ENCODE measurements at regions not wholly inside any gene's neighbourhood (a gene's known extent, or its start where the extent isn't known, plus 50 kb on each side); places are given as distances from the start of the nearest gene placed in this dataset.

DNA sequence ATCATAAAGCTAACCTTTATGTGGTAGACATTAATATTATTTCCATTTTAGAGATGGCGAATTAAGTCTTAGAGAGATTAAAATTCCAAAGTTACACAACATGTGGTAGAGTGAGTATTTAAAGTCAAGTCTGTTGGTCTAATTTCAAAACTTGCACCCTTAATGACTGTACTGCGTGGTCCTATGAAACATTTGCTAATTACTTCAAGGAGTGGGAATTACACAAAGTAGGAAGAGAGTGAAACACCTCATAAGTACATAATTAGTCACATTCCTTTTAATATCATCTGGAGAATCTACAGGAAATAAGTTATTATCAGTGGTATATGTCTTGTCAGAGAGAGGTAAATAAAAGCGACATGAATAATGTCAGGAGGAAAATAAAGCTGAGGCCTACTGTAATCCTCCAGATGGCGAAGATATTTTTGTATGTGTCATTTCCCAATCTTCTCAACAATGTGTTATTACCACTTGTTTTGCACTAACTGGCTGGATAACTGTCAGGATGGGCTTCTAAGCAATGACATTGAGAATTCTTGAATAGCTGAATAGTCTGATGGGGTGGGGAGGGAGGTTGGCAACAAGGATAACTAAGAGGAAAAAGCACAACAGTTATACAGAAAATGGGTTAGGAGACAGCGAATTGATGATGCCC, 95.5 kb downstream of the TNFSF18 start:
- Histone ChIP-seq H3K27ac (no peak overlapping the region), H3K36me3 (no peaks in the 10 kb centered on the region), H3K27me3 (no peaks in the 10 kb centered on the region), H3K9me3 (no peaks in the 10 kb centered on the region), H3K4me3 (no peak overlapping the region), H3K4me1 (peaks cover 1 to 16% (median 8%) of the 10 kb centered on the region in 4 donors)
- no peak for DNase-seq
- TF ChIP-seq, protein P1, sequence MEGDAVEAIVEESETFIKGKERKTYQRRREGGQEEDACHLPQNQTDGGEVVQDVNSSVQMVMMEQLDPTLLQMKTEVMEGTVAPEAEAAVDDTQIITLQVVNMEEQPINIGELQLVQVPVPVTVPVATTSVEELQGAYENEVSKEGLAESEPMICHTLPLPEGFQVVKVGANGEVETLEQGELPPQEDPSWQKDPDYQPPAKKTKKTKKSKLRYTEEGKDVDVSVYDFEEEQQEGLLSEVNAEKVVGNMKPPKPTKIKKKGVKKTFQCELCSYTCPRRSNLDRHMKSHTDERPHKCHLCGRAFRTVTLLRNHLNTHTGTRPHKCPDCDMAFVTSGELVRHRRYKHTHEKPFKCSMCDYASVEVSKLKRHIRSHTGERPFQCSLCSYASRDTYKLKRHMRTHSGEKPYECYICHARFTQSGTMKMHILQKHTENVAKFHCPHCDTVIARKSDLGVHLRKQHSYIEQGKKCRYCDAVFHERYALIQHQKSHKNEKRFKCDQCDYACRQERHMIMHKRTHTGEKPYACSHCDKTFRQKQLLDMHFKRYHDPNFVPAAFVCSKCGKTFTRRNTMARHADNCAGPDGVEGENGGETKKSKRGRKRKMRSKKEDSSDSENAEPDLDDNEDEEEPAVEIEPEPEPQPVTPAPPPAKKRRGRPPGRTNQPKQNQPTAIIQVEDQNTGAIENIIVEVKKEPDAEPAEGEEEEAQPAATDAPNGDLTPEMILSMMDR (IDR thresholded peaks at IDR 0.05): no peak
- TF ChIP-seq EP300 (IDR thresholded peaks at IDR 0.05) (no peak), POLR2A (IDR thresholded peaks at IDR 0.05) (no peak), POLR2AphosphoS5 (IDR thresholded peaks at IDR 0.05) (no peak)
- 82 to 92% (median 90%) methylated on average over 5 of the region's 5 CpGs for WGBS, 5 donors
- intact Hi-C loops (cut with DNase I; ENCODE audit: low total_unique reads): no loop called here

- Histone ChIP-seq H3K4me3 (no peak overlapping the region), H3K36me3 (no peaks in the 10 kb centered on the region), H3K4me1 (peaks cover 7 to 20% (median 14%) of the 10 kb centered on the region in 4 donors), H3K27ac (no peak overlapping the region), H3K27me3 (no peaks in the 10 kb centered on the region), H3K9me3 (no peaks in the 10 kb centered on the region)
- WGBS, 5 donors: 83 to 91% (median 85%) methylated on average over 1 of the region's 1 CpG
- DNase-seq: no peak
- TF ChIP-seq EP300 (IDR thresholded peaks at IDR 0.05) (no peak), POLR2A (IDR thresholded peaks at IDR 0.05) (no peak), POLR2AphosphoS5 (IDR thresholded peaks at IDR 0.05) (no peak)
- TF ChIP-seq, protein P1 (IDR thresholded peaks at IDR 0.05): no peak
- intact Hi-C loops (cut with DNase I; ENCODE audit: low total_unique reads): no loop called here
Observed at GRCh38 chr1:172956871-172957270, 93.9 kb downstream of the TNFSF18 start.

DNA sequence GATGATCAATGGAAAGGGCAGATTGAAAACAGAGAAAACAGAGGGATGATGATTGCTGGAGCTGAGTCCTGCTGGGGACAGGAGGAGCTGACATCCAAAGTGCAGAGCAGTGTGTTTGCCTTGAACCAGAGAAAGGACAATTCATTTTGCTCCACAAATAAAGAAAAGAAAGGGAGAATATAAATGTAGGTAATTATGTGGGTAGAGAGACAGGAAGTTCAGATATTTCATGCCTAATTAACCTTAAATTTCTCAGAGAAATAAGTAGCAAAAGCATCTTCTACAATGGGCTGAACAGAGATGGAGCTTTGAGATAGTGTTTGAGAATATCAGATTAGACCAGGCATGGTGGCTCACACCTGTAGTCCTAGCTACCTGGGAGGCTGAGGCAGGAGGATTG, 93.2 kb downstream of the TNFSF18 start:
- Histone ChIP-seq H3K9me3 (no peaks in the 10 kb centered on the region), H3K36me3 (no peaks in the 10 kb centered on the region), H3K4me1 (peaks cover 7 to 18% (median 14%) of the 10 kb centered on the region in 4 donors), H3K27ac (no peak overlapping the region), H3K27me3 (no peaks in the 10 kb centered on the region), H3K4me3 (no peak overlapping the region)
- DNase-seq: no peak
- TF ChIP-seq POLR2AphosphoS5 (IDR thresholded peaks at IDR 0.05) (no peak), EP300 (IDR thresholded peaks at IDR 0.05) (no peak)
- intact Hi-C loops (cut with DNase I; ENCODE audit: low total_unique reads): no loop called here

GRCh38 chr1:172959571-172959970, 91.2 kb downstream of the TNFSF18 start:
- TF ChIP-seq, protein P1 (IDR thresholded peaks at IDR 0.05): no peak
- TF ChIP-seq EP300 (IDR thresholded peaks at IDR 0.05): no peak
- TF ChIP-seq POLR2AphosphoS5 (IDR thresholded peaks at IDR 0.05): no peak
- no peak for TF ChIP-seq POLR2A (IDR thresholded peaks at IDR 0.05)
- Histone ChIP-seq H3K4me3 (no peak overlapping the region), H3K36me3 (no peaks in the 10 kb centered on the region), H3K27me3 (no peaks in the 10 kb centered on the region), H3K9me3 (no peaks in the 10 kb centered on the region), H3K4me1 (peaks cover 7 to 19% (median 14%) of the 10 kb centered on the region in 4 donors), H3K27ac (no peak overlapping the region)
- 83 to 92% (median 85%) methylated on average over 2 of the region's 2 CpGs for WGBS, 5 donors
- intact Hi-C loops (cut with DNase I; ENCODE audit: low total_unique reads): no loop called here
- DNase-seq: no peak

DNA sequence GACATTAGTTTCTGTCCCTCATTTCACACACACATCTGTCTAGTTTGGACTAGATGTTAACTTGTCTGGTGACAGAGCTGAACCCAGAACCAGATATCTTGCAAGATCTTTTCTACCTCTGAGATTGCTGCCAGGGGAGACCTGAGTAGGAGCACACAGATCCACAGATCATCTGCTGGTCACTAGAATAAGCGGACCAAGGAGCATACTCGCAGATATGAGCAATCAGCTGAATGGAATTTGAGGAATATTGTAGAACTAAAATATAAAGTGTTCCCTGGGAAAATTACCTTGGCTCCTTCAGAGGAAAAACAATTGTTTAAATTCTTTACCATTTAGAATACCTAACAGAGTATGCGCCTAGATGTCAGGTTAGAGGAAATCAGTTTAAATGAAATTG, 90.7 kb downstream of the TNFSF18 start:
- TF ChIP-seq POLR2A (IDR thresholded peaks at IDR 0.05) (no peak), POLR2AphosphoS5 (IDR thresholded peaks at IDR 0.05) (no peak), EP300 (IDR thresholded peaks at IDR 0.05) (no peak)
- TF ChIP-seq, protein P1 (IDR thresholded peaks at IDR 0.05): no peak
- peak overlapping the region in 1 of 5 donors; percentile 53 for H3K27ac ChIP-seq
- no peak for DNase-seq
- H3K9me3 ChIP-seq: no peaks in the 10 kb centered on the region
- no peak overlapping the region for H3K4me3 ChIP-seq
- intact Hi-C loops (cut with DNase I; ENCODE audit: low total_unique reads): no loop called here
- H3K27me3 ChIP-seq: no peaks in the 10 kb centered on the region
- peaks cover 7 to 22% (median 14%) of the 10 kb centered on the region in 4 donors for H3K4me1 ChIP-seq
- H3K36me3 ChIP-seq: no peaks in the 10 kb centered on the region
- WGBS, 5 donors: 87 to 96% (median 93%) methylated on average over 3 of the region's 3 CpGs

Data from stomach (tissue), 8 donors.